Hindlimb muscle (tissue), 1 donor: ENCODE measurements at regions not wholly inside any gene's neighbourhood (a gene's known extent, or its start where the extent isn't known, plus 50 kb on each side); places are given as distances from the start of the nearest gene placed in this dataset.

Experiments used
- DNase-seq: peaks from one replicate; pipeline ENCODE4 v3.0.0-alpha.2; 2013

DNA sequence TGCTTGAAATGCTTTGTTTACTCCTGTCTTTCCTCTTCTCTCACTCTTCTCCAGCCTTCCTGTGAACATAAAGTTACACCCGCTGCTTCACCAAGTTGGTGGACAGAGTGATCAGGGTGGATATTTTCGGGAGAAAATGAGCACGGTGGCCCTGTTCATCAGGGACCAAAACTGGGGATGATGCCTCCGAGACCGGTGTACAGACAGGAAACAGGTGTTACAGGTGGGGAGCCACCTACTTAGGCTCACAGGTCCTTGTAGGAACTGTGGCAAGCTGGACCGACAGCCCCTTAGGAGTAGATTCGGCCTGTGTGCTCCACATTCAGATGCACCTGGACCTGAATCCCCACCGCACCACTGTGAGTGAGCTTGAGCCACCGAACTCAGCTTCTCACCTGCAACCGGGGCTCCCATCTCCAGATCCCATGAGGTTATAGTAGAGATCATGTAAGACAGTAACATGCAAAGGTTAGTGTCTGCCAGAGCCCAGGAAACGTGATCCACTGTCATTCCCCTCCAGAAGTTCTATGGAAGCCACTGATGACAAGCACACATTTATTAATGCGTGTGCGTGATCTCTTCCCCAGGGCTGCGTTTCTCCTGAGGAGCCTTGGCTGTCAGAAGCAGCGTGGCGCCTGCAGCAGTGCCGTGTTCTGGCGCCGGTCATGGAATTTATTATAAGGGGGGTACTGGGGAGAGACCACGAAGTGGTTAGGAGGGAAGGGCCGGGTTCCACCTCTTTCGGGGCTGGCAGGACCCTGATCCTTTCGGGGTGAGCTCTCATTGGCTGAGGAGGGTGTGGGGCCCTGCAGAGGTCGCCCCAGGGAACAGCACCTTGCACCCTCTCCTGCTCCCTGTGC, 94.2 kb downstream of the ERMARD start:
- DNase-seq, result no peak

DNA sequence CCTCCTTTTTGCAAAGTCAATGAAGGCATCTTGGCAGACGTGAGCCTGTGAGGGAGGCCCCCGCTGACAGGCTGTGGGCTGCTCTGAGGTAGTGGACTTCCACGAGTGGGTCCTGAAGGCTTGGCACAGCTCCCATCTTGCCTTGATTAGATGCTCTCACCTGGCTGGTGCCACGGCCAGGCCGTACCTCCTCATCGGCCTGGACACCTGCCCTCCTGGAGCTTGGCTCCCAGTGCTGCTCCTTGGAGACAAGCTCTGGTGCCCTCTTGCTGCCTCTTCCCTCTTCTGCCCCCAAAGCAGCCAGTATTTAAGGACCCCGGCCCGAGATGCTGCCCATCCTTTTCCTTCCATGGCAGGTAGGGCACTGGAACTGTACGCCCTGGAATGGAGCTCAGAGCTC, 93.5 kb downstream of the ERMARD start:
- no peak for DNase-seq

DNA sequence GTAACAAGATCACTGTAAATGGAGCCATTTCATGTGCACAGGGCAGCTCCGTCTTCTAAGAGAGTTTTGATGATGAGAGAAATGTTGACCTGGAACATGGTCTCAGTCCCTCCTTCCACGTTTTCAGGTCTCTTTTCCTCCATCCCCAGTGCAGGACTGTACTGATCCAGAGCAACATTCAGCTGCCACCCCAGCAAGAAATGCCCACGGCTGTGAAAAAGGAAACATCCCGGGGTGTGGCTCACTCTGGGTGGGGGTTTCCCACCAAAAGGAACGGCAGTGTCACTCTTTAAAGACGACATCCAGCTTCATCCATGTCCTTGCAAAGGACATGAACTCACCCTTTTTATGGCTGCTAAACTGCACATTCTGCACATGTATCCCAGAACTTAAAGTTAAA, 92.6 kb downstream of the ERMARD start:
- no peak for DNase-seq

DNA sequence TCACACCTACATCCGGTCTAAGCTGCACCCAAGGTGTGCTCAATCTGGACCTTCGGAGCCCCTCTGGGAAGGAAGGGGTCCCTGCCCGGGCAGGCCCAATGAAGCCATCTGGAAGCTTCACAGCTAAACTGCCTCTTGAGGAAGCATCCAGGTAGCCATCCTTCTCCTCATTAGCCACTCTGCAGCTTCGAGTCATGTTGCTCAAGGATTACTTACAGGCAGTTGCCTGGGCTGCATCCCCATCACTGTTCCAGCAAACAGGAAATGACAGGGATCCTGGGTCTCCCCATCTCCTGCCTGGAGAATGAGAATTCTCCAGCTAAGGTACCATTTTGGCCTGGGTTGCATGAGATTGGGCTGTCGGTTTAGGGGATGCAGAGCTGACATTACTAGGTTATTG, 91.7 kb downstream of the ERMARD start:
- DNase-seq, result no peak

DNA sequence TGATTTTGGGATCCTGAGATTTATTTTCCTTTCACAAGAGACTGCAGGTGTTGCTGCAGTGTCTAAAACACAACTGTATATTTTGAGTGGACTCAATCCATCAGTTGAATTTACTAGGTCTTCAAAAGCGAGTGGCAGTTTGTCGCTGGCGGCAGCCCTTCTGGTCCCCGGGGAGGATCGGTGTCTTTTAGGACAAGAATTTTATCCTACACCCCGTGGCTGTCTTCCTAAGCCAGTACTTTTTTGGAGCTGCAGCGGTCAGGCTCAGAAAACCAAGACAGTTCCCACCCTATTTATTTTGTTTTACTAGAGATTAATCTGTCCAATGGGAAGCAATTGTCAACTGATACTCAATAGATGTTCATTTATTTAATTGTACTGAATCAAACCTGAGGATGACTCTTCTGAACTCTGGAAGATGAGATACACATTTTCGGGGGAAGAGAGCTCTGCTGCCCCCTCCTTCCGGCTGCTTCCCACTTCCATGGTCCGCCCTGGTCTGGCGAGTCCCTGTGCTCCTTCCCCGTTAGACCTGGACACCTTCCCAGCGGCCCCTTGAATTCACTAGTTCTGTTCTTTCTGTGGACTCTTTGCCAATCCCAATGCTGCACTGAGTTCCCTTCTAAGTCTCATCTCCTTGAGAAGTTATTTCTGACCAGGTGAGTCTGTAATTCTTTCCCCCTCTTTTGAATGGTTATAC, 90.6 kb downstream of the ERMARD start:
- DNase-seq, result no peak

DNA sequence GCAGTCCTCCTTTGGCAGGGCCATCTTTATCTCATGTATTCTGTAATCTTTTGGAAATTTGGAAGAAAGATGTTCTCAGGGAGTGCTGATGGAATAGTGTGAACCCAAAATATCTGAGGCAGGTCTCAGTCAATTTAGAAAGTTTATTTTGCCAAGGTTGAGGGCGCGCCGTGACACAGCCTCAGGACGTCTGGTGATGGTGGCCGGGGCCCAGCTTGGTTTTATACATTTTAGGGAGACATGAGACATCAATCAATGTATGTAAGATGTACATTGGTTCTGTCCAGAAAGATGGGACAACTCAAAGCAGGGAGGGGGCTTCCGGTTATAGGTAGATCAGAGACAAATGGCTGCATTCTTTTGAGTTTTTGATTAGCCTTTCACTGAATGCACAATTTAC, 89.8 kb downstream of the ERMARD start:
- no peak for DNase-seq

DNA sequence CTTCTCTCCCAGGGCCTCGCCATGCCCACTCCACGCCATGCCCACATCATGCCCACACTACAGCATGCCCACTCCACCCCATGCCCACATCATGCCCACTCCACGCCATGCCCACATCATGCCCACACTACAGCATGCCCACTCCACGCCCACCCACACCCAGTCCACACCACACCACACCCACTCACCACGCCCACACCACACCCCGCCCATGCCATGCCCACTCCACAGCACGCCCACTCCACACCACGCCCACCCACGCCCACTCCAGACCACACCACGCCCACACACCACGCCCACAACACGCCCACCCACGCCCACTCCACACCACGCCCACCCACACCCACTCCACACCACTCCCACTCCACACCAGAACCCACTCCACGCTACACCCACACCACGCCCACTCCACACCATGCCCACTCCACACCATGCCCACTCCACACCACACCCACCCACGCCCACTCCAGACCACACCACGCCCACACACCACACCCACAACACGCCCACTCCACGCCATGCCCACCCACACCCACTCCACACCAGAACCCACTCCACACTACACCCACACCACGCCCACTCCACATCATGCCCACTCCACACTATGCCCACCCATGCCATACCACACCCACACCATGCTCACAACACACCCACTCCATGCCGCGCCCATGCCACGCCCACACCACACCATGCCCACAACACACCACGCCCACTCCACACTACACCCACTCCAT, 88.6 kb downstream of the ERMARD start:
- DNase-seq, result no peak

DNA sequence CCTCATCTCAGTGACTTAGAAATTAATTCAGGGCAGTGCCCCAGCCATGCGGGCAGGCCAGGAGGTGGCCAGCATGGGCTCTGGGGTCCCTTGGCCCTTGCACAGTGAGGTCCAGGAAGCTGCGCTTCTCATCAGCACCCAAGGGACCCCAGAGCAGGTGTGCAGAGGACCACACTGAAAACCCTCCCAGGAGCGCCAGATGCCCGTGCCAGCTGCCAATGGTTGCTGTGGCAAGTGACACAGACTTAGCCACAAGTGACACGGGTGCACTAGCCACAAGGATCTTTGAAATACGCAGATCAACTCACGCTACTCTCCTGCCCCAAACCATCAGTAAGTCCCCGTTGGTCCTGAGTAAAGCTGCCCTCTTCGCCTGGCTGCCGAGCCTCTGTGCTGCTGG, 88.1 kb downstream of the ERMARD start:
- DNase-seq, result no peak

DNA sequence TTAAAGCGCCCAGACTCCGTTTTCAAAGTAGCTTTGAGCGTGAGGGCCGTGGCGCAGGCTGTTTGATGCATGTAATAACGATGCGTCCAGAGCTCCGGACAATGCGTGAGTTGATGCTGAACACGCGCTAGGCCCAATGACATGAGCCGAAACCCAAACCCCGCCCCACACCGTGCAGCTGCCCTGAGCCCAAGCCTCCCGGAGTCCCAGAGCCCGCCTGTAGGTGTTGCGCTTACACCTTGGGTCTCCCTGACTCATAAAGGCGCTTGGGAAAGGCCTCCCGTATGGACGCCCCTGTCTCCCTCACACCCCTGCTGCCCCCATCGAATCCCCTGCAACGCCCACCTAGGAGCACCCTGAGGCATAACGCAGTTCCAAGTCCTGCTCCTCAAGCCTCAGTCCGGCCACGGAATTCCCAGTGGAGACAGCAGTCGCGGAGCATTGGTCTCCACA, 87.6 kb downstream of the ERMARD start:
- DNase-seq, result no peak

DNA sequence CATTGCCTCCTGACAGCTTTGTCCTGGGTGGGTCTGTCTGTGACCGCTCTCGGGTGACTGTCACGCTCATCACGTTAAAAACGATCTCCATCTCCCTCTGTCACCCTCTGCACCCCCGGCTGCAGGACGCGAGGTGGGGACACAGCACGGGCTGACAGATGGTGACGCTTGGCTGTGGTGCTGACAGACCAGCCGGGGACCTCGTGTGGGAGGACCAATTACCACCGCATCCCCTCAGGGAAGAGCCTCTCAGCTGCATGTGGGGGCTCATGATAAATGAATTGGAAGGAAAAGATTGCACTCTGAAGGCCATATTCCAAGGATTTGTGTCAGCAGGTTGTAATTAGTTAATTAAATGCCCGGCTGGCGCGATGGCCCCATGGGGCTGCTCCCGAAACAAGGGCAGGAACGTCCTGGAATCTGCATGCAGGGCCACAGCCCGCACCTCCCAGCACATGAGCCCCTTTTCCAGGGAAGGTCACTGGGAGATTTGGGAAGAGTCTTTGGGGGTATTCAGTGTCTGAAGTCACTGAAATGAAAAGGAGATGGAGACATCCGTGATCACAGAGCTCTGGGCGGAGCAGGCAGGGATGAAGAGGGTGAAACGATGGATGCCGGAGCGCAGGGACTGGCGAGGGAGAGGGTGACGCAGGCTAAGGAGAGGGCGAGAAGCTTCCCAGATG, 87.1 kb downstream of the ERMARD start:
- no peak for DNase-seq

DNA sequence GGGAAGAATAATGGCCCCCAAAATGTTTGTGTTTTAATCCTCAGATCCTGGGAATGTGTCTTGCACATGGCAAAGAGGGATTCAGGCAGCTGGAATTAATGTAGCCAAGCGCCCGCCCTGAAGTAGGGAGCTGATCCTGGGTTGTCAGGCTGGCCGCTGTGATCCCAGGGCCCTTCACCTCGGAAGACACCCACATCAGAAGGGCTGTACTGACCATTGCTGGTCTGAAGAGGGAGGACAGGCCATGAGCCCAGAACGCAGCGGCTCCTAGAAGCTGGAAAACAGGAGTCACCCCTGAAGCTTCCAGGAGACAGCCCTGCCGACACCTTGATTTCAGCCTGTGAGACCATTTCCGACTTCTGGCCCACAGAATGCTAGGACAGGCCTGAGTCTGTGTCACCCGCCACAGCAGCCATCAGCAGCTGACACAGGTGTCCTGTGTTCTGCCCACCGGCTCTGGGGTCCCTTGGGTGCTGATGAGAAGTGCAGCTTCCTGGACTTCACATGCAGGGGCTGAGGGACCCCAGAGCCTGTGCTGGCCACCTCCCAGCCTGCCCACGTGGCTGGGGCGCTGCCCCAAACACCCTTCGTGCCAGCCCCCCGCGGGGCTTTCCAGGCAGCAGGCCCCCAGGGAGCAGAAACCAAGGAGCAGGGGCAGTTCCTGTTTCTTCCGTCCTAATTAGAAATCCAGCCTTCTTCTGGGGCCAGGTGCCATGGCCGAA, 86.3 kb downstream of the ERMARD start:
- DNase-seq, result no peak

DNA sequence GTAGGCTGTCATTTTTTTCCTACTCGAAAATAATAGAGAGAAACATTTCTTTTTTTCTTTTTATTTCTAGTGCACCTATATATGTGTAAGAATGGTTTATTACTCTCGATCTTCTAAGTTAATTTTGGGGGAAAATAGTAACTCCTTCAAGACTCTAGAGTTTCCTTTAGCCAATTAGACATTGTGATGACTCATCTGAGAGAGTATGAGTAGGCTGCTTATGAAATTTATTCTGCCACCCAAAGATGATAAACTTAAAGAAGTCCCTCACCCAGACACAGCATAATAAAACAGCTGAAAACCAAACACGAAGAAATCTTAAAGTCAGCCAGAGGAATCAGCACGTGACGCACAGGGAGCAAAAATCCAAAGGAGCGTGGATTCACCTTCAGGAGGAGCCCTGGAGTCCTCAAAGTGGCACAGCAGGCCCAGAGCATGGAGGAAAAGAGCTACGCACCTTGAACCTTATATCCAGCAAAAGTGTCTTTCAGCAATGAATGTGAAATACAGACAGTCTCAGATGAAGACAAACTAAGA, 81.9 kb downstream of the ERMARD start:
- no peak for DNase-seq

DNA sequence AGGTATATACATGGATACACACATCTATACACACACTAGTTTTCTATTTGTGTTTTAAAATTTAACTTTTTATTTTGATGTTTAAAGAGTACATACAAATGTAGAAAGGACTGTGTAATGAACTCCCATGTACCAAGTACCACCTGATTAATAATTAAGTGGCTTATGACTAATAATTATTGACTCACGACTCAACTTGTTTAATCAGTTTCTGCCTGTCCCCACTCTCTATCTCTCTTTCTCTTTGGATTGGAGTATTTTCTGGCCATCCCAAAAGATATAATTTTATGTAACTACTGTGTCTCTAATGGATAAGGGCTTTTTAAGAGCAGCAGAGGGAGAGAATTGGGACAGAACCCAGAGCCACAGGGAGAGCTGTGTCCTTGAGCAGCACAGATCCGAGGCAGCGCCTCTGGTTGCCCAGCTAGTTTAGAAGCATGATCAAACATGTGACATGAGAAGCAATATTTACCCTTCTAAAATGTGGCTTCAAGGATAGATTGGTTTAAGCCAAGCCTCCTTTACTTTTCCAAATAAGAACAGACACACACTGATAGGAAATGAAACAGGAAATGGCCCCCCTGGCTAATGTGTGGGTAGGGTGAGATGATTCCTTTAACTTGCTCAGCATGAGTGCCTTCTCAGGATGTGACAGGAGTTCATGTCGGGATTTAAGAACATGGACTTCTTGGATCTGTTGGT, 81.0 kb downstream of the ERMARD start:
- DNase-seq, result no peak

DNA sequence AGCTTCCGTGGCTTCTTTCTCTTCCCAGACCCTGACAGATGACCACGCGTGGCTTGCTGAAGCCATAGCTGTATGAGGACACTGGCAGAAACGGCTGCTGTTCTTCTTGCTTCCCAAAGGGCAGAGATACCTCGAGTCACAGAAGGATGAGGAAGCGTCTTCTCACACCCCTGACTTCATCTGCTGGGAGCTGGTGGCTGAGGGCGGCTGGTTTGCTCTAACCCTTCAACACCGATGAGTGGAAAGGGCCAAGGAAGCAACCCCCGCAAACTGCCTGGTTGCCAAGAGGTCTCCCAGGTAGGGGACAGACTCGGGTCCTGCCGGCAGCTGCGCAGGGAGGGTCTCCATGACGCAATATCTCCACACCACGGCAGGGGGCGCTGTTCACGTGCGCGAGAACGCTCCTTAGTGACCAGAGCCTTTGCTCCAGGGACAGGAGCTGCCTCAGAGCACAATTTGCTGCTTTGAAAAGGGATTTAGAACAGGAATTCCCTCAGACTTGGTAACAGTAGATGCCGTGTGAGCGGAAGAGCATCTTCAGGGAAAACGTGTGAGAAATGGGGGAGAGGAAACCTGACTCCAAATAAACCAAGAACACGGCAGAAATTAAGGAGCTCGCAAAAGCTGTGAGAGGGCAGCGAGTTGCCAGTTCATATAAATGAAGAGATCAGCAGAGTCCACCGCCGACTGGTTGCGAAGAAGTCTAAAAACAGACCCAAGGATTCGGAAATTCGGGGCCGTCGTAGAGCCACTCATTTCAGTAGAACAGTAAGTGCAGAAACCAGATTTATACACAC, 80.2 kb downstream of the ERMARD start:
- peak; percentile 65 for DNase-seq
